ENCODE measurements at regions not wholly inside any gene's neighbourhood (a gene's known extent, or its start where the extent isn't known, plus 50 kb on each side); places are given as distances from the start of the nearest gene placed in this dataset.

DNA sequence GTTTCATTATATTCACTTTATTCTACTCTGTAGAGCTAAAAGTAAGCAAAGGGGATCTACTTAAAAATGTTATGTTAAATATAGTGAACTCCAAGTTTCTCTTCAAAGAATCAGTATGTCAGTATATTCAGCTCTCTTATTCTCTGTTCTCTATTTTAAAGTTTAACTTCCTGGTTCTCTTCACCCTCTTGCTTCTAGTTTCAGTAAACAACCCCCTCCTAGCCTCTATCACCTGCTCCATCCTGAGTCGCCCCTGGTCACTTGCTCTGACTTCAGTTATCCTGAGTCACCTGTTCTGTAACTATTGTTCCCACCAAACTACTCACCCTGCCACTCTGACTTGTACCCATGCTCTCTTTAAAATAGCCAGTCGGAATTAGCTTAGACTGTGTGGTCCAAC lies 180.9 kb upstream of the AADAT start:
- TF ChIP-seq CTCF (IDR thresholded peaks at IDR 0.05) (no peak), EP300 (IDR thresholded peaks at IDR 0.05) (no peak), POLR2A (IDR thresholded peaks at IDR 0.05) (no peak), POLR2AphosphoS5 (IDR thresholded peaks at IDR 0.05) (no peak)
